Left forelimb (tissue), 1 donor: ENCODE measurements at regions not wholly inside any gene's neighbourhood (a gene's known extent, or its start where the extent isn't known, plus 50 kb on each side); places are given as distances from the start of the nearest gene placed in this dataset.
"Not testable (repeated sequence)": the region's sequence is repeated elsewhere in the genome, so short reads cannot be mapped to it uniquely, and the experiment has no call there.

Source experiments
- DNase-seq: peaks from one replicate; pipeline ENCODE4 v3.0.0-alpha.2; 2018; ENCODE audit warnings: low spot score

GRCh38 chr7:25666671-25667060, 438.4 kb upstream of the NPVF start:
- no peak for DNase-seq

GRCh38 chr7:25669281-25669781, 441.0 kb upstream of the NPVF start:
- no peak for DNase-seq

GRCh38 chr7:25669961-25670841, 441.9 kb upstream of the NPVF start:
- DNase-seq = no peak

GRCh38 chr7:25671111-25671510, 442.8 kb upstream of the NPVF start:
- DNase-seq = no peak

- DNase-seq = no peak
Observed at GRCh38 chr7:25672496-25672895, 444.2 kb upstream of the NPVF start.

- no peak for DNase-seq
Observed at GRCh38 chr7:25675789-25676474, 447.6 kb upstream of the NPVF start.

GRCh38 chr7:25677595-25677994, 449.3 kb upstream of the NPVF start:
- no peak for DNase-seq

- no peak for DNase-seq
Observed at GRCh38 chr7:25678215-25678614, 449.9 kb upstream of the NPVF start.

- DNase-seq = no peak
Observed at GRCh38 chr7:25680636-25681035, 452.4 kb upstream of the NPVF start.

- no peak for DNase-seq
Observed at GRCh38 chr7:25684360-25684759, 456.1 kb upstream of the NPVF start.

- DNase-seq = no peak
Observed at GRCh38 chr7:25686493-25686892, 458.2 kb upstream of the NPVF start.

- no peak for DNase-seq
Observed at GRCh38 chr7:25694211-25694610, 457.8 kb upstream of the NFE2L3 start.

GRCh38 chr7:25694699-25695098, 457.3 kb upstream of the NFE2L3 start:
- DNase-seq = no peak

GRCh38 chr7:25696571-25696970, 455.4 kb upstream of the NFE2L3 start:
- no peak for DNase-seq

- no peak for DNase-seq
Observed at GRCh38 chr7:25698451-25699113, 453.4 kb upstream of the NFE2L3 start.

GRCh38 chr7:25700141-25700540, 451.9 kb upstream of the NFE2L3 start:
- not testable (repeated sequence) for DNase-seq

GRCh38 chr7:25704413-25704812, 447.6 kb upstream of the NFE2L3 start:
- no peak for DNase-seq

GRCh38 chr7:25706764-25707163, 445.2 kb upstream of the NFE2L3 start:
- DNase-seq = no peak

GRCh38 chr7:25707768-25708620, 444.0 kb upstream of the NFE2L3 start:
- no peak for DNase-seq

GRCh38 chr7:25710959-25711358, 441.0 kb upstream of the NFE2L3 start:
- no peak for DNase-seq

GRCh38 chr7:25711940-25712339, 440.1 kb upstream of the NFE2L3 start:
- no peak for DNase-seq

GRCh38 chr7:25712500-25712899, 439.5 kb upstream of the NFE2L3 start:
- DNase-seq = no peak
